HG03064 (cell line): ENCODE measurements at regions not wholly inside any gene's neighbourhood (a gene's known extent, or its start where the extent isn't known, plus 50 kb on each side); places are given as distances from the start of the nearest gene placed in this dataset.
A peak's percentile ranks its signal among the peaks of the same experiment; 100 is the strongest.

Experiments
- ATAC-seq: cut with Tn5 transposase; IDR thresholded peaks from one replicate; pipeline ENCODE4 v1.9.1; 2021; ENCODE audit warnings: low read depth; ENCODE audit not compliant: unreplicated experiment

GRCh38 chrX:10077425-10078188 lies 79.2 kb upstream of the CLCN4 start:
- ATAC-seq: no peak

- ATAC-seq: no peak
These were observed 78.5 kb upstream of the CLCN4 start for GRCh38 chrX:10078266-10078665.

GRCh38 chrX:10079231-10079630 lies 77.5 kb upstream of the CLCN4 start:
- no peak for ATAC-seq

DNA sequence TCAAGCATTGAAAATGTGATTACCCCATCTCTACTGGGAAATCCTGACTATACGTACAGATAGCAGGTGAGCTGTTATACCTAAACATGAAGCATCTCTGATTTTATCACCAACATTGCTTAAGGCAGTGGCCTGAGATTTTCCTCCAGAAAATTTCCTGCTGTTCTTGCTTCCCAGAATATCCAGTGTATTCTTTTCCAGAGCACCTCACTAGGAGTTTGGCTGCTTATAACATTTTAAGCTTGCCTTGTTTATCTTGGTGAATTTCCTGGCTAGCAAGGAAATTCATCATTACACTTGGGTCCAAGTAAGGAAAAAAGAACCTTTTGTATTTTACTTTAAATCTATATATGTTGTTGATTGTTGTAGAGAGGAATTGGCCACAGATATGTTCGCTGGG lies 73.0 kb upstream of the CLCN4 start:
- ATAC-seq: no peak

GRCh38 chrX:10085223-10085622 lies 71.6 kb upstream of the CLCN4 start:
- no peak for ATAC-seq

- no peak for ATAC-seq
These were observed 70.1 kb upstream of the CLCN4 start for GRCh38 chrX:10086676-10087075.

DNA sequence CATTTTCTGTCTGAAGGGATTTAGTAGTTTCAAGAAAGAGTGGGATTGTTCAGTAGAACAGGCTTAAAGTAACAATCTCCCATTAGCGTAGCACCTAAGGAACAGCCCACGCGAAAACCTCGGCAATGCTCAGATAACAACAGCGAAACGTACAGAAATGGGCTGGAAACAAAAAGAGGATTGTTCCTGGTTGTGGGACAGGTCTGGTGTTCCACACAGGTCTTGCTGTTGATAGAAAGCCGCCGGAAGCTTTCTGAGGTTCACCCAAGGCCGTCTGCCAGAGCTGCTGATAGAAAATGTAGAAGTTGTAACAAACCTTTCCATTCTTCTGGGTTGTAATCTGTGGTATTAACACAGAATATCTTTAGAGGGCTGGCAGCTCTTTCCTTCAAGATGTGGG lies 69.4 kb upstream of the CLCN4 start:
- no peak for ATAC-seq

DNA sequence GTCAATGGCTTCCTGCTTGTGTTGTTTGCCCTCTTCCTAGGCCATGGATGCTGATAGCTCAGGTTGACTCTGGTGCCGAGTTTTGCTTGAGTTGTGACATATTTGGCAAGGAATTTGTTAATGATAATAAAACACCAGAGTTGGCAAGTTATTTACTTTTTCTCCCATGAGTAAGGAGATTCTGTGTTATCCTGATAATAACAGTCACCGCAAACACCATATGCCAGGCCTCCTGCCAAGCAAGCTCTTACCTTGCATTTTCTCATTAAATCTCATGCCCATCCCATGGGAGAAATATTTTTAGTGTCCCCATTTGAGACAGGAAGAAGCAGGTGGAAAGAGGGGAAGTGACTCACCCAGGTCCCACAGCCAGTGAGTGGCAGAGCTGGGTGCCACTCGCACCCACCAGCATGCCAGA lies 67.4 kb upstream of the CLCN4 start:
- no peak for ATAC-seq

- no peak for ATAC-seq
These were observed 66.5 kb upstream of the CLCN4 start for GRCh38 chrX:10090319-10090718.

GRCh38 chrX:10095246-10095645 lies 61.5 kb upstream of the CLCN4 start:
- no peak for ATAC-seq

- no peak for ATAC-seq
These were observed 60.9 kb upstream of the CLCN4 start for GRCh38 chrX:10095698-10096432.

- peak; percentile 87 for ATAC-seq
These were observed 58.5 kb upstream of the CLCN4 start for GRCh38 chrX:10098270-10098713.

GRCh38 chrX:10099411-10099810 lies 57.4 kb upstream of the CLCN4 start:
- no peak for ATAC-seq

DNA sequence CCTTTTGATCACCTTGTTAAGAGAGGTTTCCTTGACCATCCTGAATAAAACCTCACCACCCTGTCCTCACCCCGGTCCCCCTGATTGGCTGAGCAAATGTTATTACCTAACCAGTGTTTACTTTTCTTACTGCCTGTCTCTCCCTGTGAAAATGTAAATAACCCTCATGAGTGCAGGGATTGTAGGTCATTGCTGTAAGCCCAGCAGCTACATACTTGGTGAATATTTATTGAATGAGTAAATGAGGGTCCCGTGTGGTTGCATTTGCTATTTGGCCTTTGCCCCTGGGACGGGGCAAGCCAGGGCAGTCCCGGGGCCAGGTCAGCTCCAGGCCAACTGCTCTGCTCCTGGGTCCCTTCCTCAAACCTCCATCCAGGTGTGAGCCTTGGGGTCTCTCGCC lies 55.5 kb upstream of the CLCN4 start:
- no peak for ATAC-seq

DNA sequence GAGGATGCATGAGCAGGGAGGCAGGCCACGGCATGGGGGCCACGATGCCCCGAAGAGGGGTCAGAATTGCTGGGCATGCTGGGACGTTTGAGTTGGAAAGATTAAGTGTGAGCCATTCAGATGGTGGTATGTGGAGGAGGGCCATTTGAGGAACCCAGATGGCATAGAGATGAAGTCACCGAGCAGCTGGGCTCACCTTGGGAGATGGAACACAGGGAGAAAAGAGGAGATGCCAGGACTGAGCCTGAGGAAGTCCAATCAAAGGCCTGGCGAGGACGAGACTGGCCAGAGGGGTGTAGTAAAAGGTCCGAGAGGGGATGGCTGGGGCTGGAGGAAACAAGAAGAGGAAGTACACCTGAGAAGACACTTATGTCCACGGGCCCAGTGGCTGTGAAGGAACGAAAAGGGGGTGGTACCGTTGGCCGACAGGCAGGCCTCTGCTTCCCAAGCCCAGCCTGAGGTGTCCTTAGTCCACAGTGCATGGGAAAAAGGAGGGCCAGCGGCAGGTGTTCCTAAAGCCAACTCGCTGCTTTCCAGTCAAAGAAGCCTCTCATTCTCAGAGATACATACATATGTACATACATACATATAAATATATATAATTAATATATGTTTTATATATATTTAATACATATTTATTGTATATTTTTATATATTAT lies 54.6 kb upstream of the CLCN4 start:
- no peak for ATAC-seq

DNA sequence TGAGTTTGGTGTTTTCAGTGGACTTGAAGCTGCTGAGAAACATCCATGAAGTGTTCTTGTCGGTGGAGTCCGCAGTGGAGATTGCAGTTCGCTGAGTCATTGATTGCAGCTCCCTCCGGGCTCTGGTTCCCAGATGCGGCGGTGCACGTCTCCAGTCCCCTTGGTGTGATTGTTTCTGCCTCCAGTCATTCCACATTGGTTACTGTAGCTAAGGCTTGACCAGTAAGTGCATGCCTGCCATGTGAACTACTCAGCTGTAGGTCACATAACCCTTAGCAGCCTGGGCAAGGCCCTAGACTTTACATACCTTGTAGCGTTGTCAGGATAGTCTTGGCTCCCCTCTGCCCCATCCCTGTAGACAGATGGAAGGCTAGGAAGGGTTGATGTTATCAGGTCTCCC lies 53.8 kb upstream of the CLCN4 start:
- ATAC-seq: no peak

DNA sequence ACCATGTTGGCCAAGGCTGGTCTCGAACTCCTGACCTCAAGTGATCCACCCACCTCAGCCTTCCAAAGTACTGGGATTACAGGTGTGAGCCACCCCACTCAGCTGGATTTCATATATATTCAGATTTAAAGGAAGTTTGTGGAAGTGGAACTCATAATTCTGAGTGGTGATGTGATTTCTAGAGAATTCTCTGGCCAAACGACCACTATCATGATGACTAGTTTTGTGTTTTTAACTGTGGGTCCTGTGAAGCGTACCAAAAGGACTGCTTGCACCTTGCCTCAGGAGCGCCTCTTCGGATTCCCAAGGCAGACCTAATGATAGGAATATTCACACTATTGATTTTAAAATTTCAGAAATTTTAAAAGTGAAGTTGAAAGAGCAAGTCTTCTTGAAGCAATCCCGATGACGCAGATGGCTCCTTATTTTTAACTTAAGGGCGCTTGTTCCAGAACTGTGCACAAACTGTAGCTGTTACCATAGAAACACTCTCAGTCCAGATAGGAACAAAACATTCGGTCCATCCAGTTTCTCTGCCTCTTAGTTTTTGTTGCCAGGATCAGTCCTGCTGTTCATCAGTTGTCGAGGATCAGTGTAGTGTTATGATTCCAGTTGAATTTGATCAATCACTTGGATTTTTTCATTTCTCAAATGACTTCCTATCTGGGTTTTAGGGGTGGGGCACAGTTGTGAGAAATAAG lies 51.7 kb upstream of the CLCN4 start:
- no peak for ATAC-seq

DNA sequence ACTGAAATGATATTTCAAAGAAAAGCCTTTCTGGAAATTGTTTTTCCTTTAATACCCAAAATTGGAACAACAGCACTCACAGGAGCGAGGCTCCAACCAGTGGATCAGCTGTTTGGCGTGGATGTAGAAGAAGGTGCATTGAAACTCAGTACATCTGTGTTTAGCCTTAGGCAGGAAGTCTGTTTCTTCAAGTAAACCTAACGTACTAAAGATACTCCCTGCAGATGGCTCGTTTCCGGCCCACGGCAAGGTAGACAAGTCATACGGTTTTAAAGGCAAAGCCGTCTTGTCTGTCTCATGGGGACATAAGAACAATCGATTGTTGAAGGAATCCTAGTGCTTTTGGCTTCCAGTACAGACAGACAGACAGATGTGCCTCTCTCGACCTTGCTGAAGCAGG lies 50.0 kb upstream of the CLCN4 start:
- peak; percentile 46 for ATAC-seq
